ENCODE measurements at regions not wholly inside any gene's neighbourhood (a gene's known extent, or its start where the extent isn't known, plus 50 kb on each side); places are given as distances from the start of the nearest gene placed in this dataset.

- no peak overlapping the region for H3K27ac ChIP-seq (ENCODE audit: low read length)
- no TSS peak for BruUV-seq (replicated peaks)
- ATAC-seq (no peak), DNase-seq (ENCODE audit: low read depth, low spot score) (no peak)
- ChIA-PET POLR2A (no interaction called here), CTCF (interaction anchor here (0.7 kb wide), 1 partner anchor 435 kb away, joined by 3 read pairs; no protein-coding TSS in a partner anchor)
- H3K4me1 ChIP-seq (ENCODE audit: control insufficient read depth, insufficient read depth, low read length) = no peaks in the 10 kb centered on the region
- no peaks in the 10 kb centered on the region for H3K27me3 ChIP-seq (ENCODE audit: control insufficient read depth, insufficient read depth, low read length)
- in situ Hi-C loops (cut with HindIII; ENCODE audit: low pct_unique_long_range_greater_than_20kb, low sequenced_read_pairs) (no loop called here), intact Hi-C loops (cut with micrococcal nuclease; ENCODE audit: unreplicated experiment) (no loop called here)
- no peak overlapping the region for H3K4me3 ChIP-seq (ENCODE audit: low read depth in 2 of 2, low read length in 2 of 2)
- H3K36me3 ChIP-seq (ENCODE audit: control insufficient read depth, insufficient read depth, low read length) = no peaks in the 10 kb centered on the region
- TF ChIP-seq POLR2AphosphoS5 (IDR thresholded peaks at IDR 0.05; ENCODE audit: low read depth, low read length) (no peak), TCF7L2 (IDR thresholded peaks at IDR 0.05; ENCODE audit: low read depth, low read length) (no peak), SIN3A (IDR thresholded peaks at IDR 0.05; ENCODE audit: borderline replicate concordance, insufficient read depth, low read depth, low read length) (no peak), CTCF (IDR thresholded peaks at IDR 0.05) (no peak)
- TF ChIP-seq, protein P1, sequence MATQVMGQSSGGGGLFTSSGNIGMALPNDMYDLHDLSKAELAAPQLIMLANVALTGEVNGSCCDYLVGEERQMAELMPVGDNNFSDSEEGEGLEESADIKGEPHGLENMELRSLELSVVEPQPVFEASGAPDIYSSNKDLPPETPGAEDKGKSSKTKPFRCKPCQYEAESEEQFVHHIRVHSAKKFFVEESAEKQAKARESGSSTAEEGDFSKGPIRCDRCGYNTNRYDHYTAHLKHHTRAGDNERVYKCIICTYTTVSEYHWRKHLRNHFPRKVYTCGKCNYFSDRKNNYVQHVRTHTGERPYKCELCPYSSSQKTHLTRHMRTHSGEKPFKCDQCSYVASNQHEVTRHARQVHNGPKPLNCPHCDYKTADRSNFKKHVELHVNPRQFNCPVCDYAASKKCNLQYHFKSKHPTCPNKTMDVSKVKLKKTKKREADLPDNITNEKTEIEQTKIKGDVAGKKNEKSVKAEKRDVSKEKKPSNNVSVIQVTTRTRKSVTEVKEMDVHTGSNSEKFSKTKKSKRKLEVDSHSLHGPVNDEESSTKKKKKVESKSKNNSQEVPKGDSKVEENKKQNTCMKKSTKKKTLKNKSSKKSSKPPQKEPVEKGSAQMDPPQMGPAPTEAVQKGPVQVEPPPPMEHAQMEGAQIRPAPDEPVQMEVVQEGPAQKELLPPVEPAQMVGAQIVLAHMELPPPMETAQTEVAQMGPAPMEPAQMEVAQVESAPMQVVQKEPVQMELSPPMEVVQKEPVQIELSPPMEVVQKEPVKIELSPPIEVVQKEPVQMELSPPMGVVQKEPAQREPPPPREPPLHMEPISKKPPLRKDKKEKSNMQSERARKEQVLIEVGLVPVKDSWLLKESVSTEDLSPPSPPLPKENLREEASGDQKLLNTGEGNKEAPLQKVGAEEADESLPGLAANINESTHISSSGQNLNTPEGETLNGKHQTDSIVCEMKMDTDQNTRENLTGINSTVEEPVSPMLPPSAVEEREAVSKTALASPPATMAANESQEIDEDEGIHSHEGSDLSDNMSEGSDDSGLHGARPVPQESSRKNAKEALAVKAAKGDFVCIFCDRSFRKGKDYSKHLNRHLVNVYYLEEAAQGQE (IDR thresholded peaks at IDR 0.05; ENCODE audit: insufficient read depth in 1 of 2, low read depth in 2 of 2, low read length in 1 of 2) = no peak
- no peaks in the 10 kb centered on the region for H3K9me3 ChIP-seq (ENCODE audit: control insufficient read depth, insufficient read depth, low read depth, low read length)
These were observed 141.1 kb downstream of the SLC41A2 start for GRCh38 chr12:104816845-104817503.

- CTCF ChIA-PET = no interaction called here
- no peak for ATAC-seq
- in situ Hi-C loops (cut with HindIII; ENCODE audit: low pct_unique_long_range_greater_than_20kb, low sequenced_read_pairs) = no loop called here
These were observed 142.2 kb downstream of the SLC41A2 start for GRCh38 chr12:104815935-104816334.

More at GRCh38 chr12:104815935-104816334, 142.2 kb downstream of the SLC41A2 start:
- Histone ChIP-seq H3K4me3 (ENCODE audit: low read depth in 2 of 2, low read length in 2 of 2) (no peak overlapping the region), H3K36me3 (ENCODE audit: control insufficient read depth, insufficient read depth, low read length) (no peaks in the 10 kb centered on the region), H3K27me3 (ENCODE audit: control insufficient read depth, insufficient read depth, low read length) (no peaks in the 10 kb centered on the region), H3K9me3 (ENCODE audit: control insufficient read depth, insufficient read depth, low read depth, low read length) (no peaks in the 10 kb centered on the region), H3K27ac (ENCODE audit: low read length) (no peak overlapping the region), H3K4me1 (ENCODE audit: control insufficient read depth, insufficient read depth, low read length) (no peaks in the 10 kb centered on the region)
- POLR2A ChIA-PET = no interaction called here
- intact Hi-C loops (cut with micrococcal nuclease; ENCODE audit: unreplicated experiment) = no loop called here
- TF ChIP-seq CTCF (IDR thresholded peaks at IDR 0.05) = no peak
- no peak for TF ChIP-seq TCF7L2 (IDR thresholded peaks at IDR 0.05; ENCODE audit: low read depth, low read length)
- TF ChIP-seq SIN3A (IDR thresholded peaks at IDR 0.05; ENCODE audit: borderline replicate concordance, insufficient read depth, low read depth, low read length) = no peak
- no peak for TF ChIP-seq POLR2AphosphoS5 (IDR thresholded peaks at IDR 0.05; ENCODE audit: low read depth, low read length)
- TF ChIP-seq, protein P1 (IDR thresholded peaks at IDR 0.05; ENCODE audit: insufficient read depth in 1 of 2, low read depth in 2 of 2, low read length in 1 of 2) = no peak
- DNase-seq (ENCODE audit: low read depth, low spot score) = no peak
- no TSS peak for BruUV-seq (replicated peaks)
